ENCODE measurements at regions not wholly inside any gene's neighbourhood (a gene's known extent, or its start where the extent isn't known, plus 50 kb on each side); places are given as distances from the start of the nearest gene placed in this dataset.

GRCh38 chr2:7905756-7906155, 776.1 kb upstream of the ID2 start:
- TF ChIP-seq EZH2 (IDR thresholded peaks at IDR 0.05; ENCODE audit: borderline replicate concordance, low read depth, low read length, poor library complexity, severe bottlenecking): no peak
- TF ChIP-seq, protein P1, sequence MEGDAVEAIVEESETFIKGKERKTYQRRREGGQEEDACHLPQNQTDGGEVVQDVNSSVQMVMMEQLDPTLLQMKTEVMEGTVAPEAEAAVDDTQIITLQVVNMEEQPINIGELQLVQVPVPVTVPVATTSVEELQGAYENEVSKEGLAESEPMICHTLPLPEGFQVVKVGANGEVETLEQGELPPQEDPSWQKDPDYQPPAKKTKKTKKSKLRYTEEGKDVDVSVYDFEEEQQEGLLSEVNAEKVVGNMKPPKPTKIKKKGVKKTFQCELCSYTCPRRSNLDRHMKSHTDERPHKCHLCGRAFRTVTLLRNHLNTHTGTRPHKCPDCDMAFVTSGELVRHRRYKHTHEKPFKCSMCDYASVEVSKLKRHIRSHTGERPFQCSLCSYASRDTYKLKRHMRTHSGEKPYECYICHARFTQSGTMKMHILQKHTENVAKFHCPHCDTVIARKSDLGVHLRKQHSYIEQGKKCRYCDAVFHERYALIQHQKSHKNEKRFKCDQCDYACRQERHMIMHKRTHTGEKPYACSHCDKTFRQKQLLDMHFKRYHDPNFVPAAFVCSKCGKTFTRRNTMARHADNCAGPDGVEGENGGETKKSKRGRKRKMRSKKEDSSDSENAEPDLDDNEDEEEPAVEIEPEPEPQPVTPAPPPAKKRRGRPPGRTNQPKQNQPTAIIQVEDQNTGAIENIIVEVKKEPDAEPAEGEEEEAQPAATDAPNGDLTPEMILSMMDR (conservative IDR thresholded peaks at IDR 0.05; ENCODE audit: low read depth, low read length): no peak
